LHCN-M2 (cell line): ENCODE measurements at regions not wholly inside any gene's neighbourhood (a gene's known extent, or its start where the extent isn't known, plus 50 kb on each side); places are given as distances from the start of the nearest gene placed in this dataset.

ENCODE experiments used
- DNase-seq: peaks from one replicate; pipeline ENCODE4 v3.0.0-alpha.2; 2012; ENCODE audit warnings: low read depth

GRCh38 chr3:104612218-104612617, 754.5 kb upstream of the ALCAM start:
- DNase-seq: no peak

- no peak for DNase-seq
Observed at GRCh38 chr3:104614564-104614963, 752.1 kb upstream of the ALCAM start.

GRCh38 chr3:104628185-104628789, 738.4 kb upstream of the ALCAM start:
- peak; percentile 59 for DNase-seq

- DNase-seq: peak; percentile 82
Observed at GRCh38 chr3:104629038-104629437, 737.7 kb upstream of the ALCAM start.

- no peak for DNase-seq
Observed at GRCh38 chr3:104631254-104631653, 735.5 kb upstream of the ALCAM start.

- DNase-seq: no peak
Observed at GRCh38 chr3:104632521-104632920, 734.2 kb upstream of the ALCAM start.

GRCh38 chr3:104632947-104633346, 733.8 kb upstream of the ALCAM start:
- no peak for DNase-seq

- DNase-seq: no peak
Observed at GRCh38 chr3:104635872-104636580, 730.7 kb upstream of the ALCAM start.

GRCh38 chr3:104642827-104643226, 723.9 kb upstream of the ALCAM start:
- DNase-seq: no peak

GRCh38 chr3:104646196-104646595, 720.5 kb upstream of the ALCAM start:
- no peak for DNase-seq

- no peak for DNase-seq
Observed at GRCh38 chr3:104648823-104649222, 717.9 kb upstream of the ALCAM start.

- DNase-seq: peak; percentile 22
Observed at GRCh38 chr3:104669083-104669482, 697.6 kb upstream of the ALCAM start.

GRCh38 chr3:104672331-104672730, 694.4 kb upstream of the ALCAM start:
- no peak for DNase-seq

- DNase-seq: no peak
Observed at GRCh38 chr3:104673981-104674380, 692.7 kb upstream of the ALCAM start.

GRCh38 chr3:104676241-104676640, 690.5 kb upstream of the ALCAM start:
- DNase-seq: no peak

GRCh38 chr3:104677932-104678331, 688.8 kb upstream of the ALCAM start:
- DNase-seq: no peak

GRCh38 chr3:104685492-104685891, 681.2 kb upstream of the ALCAM start:
- DNase-seq: no peak

- no peak for DNase-seq
Observed at GRCh38 chr3:104687362-104687761, 679.3 kb upstream of the ALCAM start.

GRCh38 chr3:104696470-104696869, 670.2 kb upstream of the ALCAM start:
- DNase-seq: no peak

- DNase-seq: no peak
Observed at GRCh38 chr3:104711406-104711805, 655.3 kb upstream of the ALCAM start.

GRCh38 chr3:104715972-104716371, 650.7 kb upstream of the ALCAM start:
- no peak for DNase-seq

GRCh38 chr3:104717828-104718196, 648.9 kb upstream of the ALCAM start:
- DNase-seq: no peak

- no peak for DNase-seq
Observed at GRCh38 chr3:104723000-104723399, 643.7 kb upstream of the ALCAM start.

- DNase-seq: no peak
Observed at GRCh38 chr3:104731074-104731473, 635.6 kb upstream of the ALCAM start.
